ENCODE measurements at regions not wholly inside any gene's neighbourhood (a gene's known extent, or its start where the extent isn't known, plus 50 kb on each side); places are given as distances from the start of the nearest gene placed in this dataset.
"Not testable (repeated sequence)": the region's sequence is repeated elsewhere in the genome, so short reads cannot be mapped to it uniquely, and the experiment has no call there.

GRCh38 chr12:97681612-97682504 is 219.3 kb downstream of the RMST start:
- DNase-seq (ENCODE audit: low read depth in 4 of 6, low spot score in 6 of 6), result no peak
- H3K4me3 ChIP-seq (ENCODE audit: low read depth, low read length), result no peak overlapping the region
- no peaks in the 10 kb centered on the region for H3K36me3 ChIP-seq (ENCODE audit: control insufficient read depth, insufficient read depth, low read length)
- H3K4me1 ChIP-seq (ENCODE audit: control insufficient read depth, insufficient read depth, low read length), result no peaks in the 10 kb centered on the region
- H3K27ac ChIP-seq (ENCODE audit: low read depth, low read length), result no peak overlapping the region
- no peaks in the 10 kb centered on the region for H3K27me3 ChIP-seq (ENCODE audit: control insufficient read depth, insufficient read depth, low read length)
- H3K9me3 ChIP-seq (ENCODE audit: control insufficient read depth, insufficient read depth, low read length), result no peaks in the 10 kb centered on the region
- WGBS (ENCODE audit: insufficient coverage), result 92% methylated on average over 2 of the region's 8 CpGs

GRCh38 chr12:97685360-97685759 is 222.8 kb downstream of the RMST start:
- no peaks in the 10 kb centered on the region for H3K27me3 ChIP-seq (ENCODE audit: control insufficient read depth, insufficient read depth, low read length)

DNA sequence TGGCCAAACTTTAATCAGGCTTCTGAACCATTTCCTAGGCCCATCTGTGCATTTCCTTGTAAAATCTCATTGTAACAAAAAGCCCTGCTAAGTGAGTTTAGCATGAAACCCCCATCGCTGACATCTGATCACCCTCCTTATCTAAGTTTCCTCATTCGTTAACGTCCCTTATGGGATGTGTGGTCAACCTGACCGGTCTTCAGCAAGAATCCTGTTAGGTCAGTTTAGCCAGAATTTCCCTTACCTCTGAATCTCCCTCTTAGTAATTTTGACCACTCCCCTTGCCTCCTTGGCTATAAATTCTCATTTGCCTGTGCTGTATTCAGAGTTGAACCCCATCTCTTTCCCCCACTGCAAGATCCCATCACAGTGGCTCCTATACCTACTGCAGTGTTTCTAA is 239.3 kb downstream of the RMST start:
- Histone ChIP-seq H3K27me3 (ENCODE audit: control insufficient read depth, insufficient read depth, low read length) (no peaks in the 10 kb centered on the region), H3K36me3 (ENCODE audit: control insufficient read depth, insufficient read depth, low read length) (no peaks in the 10 kb centered on the region), H3K27ac (ENCODE audit: low read depth, low read length) (no peak overlapping the region), H3K4me3 (ENCODE audit: low read depth, low read length) (no peak overlapping the region), H3K4me1 (ENCODE audit: control insufficient read depth, insufficient read depth, low read length) (no peaks in the 10 kb centered on the region), H3K9me3 (ENCODE audit: control insufficient read depth, insufficient read depth, low read length) (no peaks in the 10 kb centered on the region)
- WGBS (ENCODE audit: insufficient coverage), result 50% methylated on average over 3 of the region's 4 CpGs
- DNase-seq (ENCODE audit: low read depth in 4 of 6, low spot score in 6 of 6), result no peak

More at GRCh38 chr12:97685360-97685759, 222.8 kb downstream of the RMST start:
- no peaks in the 10 kb centered on the region for H3K4me1 ChIP-seq (ENCODE audit: control insufficient read depth, insufficient read depth, low read length)
- H3K27ac ChIP-seq (ENCODE audit: low read depth, low read length), result no peak overlapping the region
- no peaks in the 10 kb centered on the region for H3K36me3 ChIP-seq (ENCODE audit: control insufficient read depth, insufficient read depth, low read length)
- H3K4me3 ChIP-seq (ENCODE audit: low read depth, low read length), result no peak overlapping the region
- no peak for DNase-seq (ENCODE audit: low read depth in 4 of 6, low spot score in 6 of 6)
- H3K9me3 ChIP-seq (ENCODE audit: control insufficient read depth, insufficient read depth, low read length), result no peaks in the 10 kb centered on the region

DNA sequence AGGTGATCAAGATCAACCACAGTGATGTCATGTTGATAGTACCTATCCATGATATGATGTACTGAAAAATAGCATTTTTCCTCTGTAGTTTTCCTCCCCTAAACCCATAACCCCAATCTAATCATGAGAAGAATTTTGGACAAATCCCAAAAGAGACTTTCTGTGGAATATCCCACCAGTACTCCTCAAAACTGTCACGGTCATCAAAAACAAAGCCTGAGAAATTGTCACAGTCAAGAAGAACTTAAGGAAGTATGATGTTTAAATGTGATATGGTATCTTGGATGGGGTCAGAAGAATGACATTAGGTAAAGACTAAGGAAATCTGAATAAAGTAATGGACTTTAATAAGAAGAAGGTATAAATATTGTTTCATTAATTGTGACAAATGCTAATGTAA is 248.8 kb downstream of the RMST start:
- Histone ChIP-seq H3K4me3 (ENCODE audit: low read depth, low read length) (no peak overlapping the region), H3K27ac (ENCODE audit: low read depth, low read length) (no peak overlapping the region), H3K36me3 (ENCODE audit: control insufficient read depth, insufficient read depth, low read length) (no peaks in the 10 kb centered on the region), H3K9me3 (ENCODE audit: control insufficient read depth, insufficient read depth, low read length) (no peaks in the 10 kb centered on the region), H3K27me3 (ENCODE audit: control insufficient read depth, insufficient read depth, low read length) (no peaks in the 10 kb centered on the region), H3K4me1 (ENCODE audit: control insufficient read depth, insufficient read depth, low read length) (no peaks in the 10 kb centered on the region)
- no peak for DNase-seq (ENCODE audit: low read depth in 4 of 6, low spot score in 6 of 6)
- WGBS (ENCODE audit: insufficient coverage), result no CpG with 5 or more reads among the region's 1 CpG

DNA sequence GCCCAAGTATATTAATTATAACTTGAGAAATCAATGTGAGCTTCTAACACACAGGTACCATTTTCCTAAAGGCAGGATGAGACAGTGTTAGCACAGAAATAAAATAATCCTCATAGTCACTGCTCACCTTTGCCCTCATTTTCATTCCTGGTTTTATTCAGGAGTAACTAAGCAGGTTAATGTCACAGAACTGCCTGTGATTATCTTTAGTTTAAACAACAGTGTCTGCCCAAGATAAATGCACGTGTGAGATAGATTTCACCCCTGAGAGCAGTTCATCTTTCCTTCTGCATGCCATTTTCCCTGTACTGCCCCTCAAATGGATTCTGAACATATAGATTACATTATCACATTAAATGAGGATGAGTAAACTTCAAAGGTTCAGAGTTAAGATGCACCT is 250.7 kb downstream of the RMST start:
- DNase-seq (ENCODE audit: low read depth in 4 of 6, low spot score in 6 of 6), result peak in 1 of 6 donors; percentile 41
- no peaks in the 10 kb centered on the region for H3K4me1 ChIP-seq (ENCODE audit: control insufficient read depth, insufficient read depth, low read length)
- WGBS (ENCODE audit: insufficient coverage), result no CpG with 5 or more reads among the region's 1 CpG
- H3K36me3 ChIP-seq (ENCODE audit: control insufficient read depth, insufficient read depth, low read length), result no peaks in the 10 kb centered on the region
- no peaks in the 10 kb centered on the region for H3K27me3 ChIP-seq (ENCODE audit: control insufficient read depth, insufficient read depth, low read length)
- no peak overlapping the region for H3K27ac ChIP-seq (ENCODE audit: low read depth, low read length)
- H3K4me3 ChIP-seq (ENCODE audit: low read depth, low read length), result no peak overlapping the region
- no peaks in the 10 kb centered on the region for H3K9me3 ChIP-seq (ENCODE audit: control insufficient read depth, insufficient read depth, low read length)

- H3K9me3 ChIP-seq (ENCODE audit: control insufficient read depth, insufficient read depth, low read length), result no peaks in the 10 kb centered on the region
- H3K4me1 ChIP-seq (ENCODE audit: control insufficient read depth, insufficient read depth, low read length), result no peaks in the 10 kb centered on the region
- H3K36me3 ChIP-seq (ENCODE audit: control insufficient read depth, insufficient read depth, low read length), result no peaks in the 10 kb centered on the region
- H3K4me3 ChIP-seq (ENCODE audit: low read depth, low read length), result no peak overlapping the region
- no peak overlapping the region for H3K27ac ChIP-seq (ENCODE audit: low read depth, low read length)
- DNase-seq (ENCODE audit: low read depth in 4 of 6, low spot score in 6 of 6), result no peak
- 100% methylated on average over 1 of the region's 4 CpGs for WGBS (ENCODE audit: insufficient coverage)
- H3K27me3 ChIP-seq (ENCODE audit: control insufficient read depth, insufficient read depth, low read length), result no peaks in the 10 kb centered on the region
Observed at GRCh38 chr12:97714107-97714563, 251.5 kb downstream of the RMST start.

DNA sequence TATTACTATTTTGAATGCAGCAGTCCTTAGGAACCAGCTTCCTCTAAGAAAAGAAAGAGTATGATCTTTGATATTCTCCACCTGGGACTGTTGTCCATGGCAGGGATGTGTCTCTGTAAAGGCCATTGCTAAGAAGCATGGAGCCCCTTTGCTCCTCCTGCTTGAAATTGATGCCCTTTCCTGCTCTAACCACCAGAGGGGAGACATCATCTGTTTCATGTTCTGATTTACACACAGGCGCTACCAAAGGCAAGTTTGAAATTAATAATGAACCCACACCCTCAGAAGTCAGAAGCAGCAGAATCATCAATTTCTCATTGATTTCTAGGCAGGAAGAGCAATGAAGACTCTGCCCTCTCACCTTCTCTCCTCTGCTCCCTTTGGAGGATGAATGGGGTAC is 253.8 kb downstream of the RMST start:
- Histone ChIP-seq H3K4me1 (ENCODE audit: control insufficient read depth, insufficient read depth, low read length) (no peaks in the 10 kb centered on the region), H3K27me3 (ENCODE audit: control insufficient read depth, insufficient read depth, low read length) (no peaks in the 10 kb centered on the region), H3K36me3 (ENCODE audit: control insufficient read depth, insufficient read depth, low read length) (no peaks in the 10 kb centered on the region), H3K4me3 (ENCODE audit: low read depth, low read length) (no peak overlapping the region), H3K27ac (ENCODE audit: low read depth, low read length) (no peak overlapping the region), H3K9me3 (ENCODE audit: control insufficient read depth, insufficient read depth, low read length) (no peaks in the 10 kb centered on the region)
- DNase-seq (ENCODE audit: low read depth in 4 of 6, low spot score in 6 of 6), result no peak
- 86% methylated on average over 1 of the region's 1 CpG for WGBS (ENCODE audit: insufficient coverage)

GRCh38 chr12:97723801-97724200 is 261.2 kb downstream of the RMST start:
- not testable (repeated sequence) for DNase-seq (ENCODE audit: low read depth in 4 of 6, low spot score in 6 of 6); H3K4me1 ChIP-seq (ENCODE audit: control insufficient read depth, insufficient read depth, low read length); H3K4me3 ChIP-seq (ENCODE audit: low read depth, low read length); H3K36me3 ChIP-seq (ENCODE audit: control insufficient read depth, insufficient read depth, low read length); H3K27ac ChIP-seq (ENCODE audit: low read depth, low read length); H3K9me3 ChIP-seq (ENCODE audit: control insufficient read depth, insufficient read depth, low read length); H3K27me3 ChIP-seq (ENCODE audit: control insufficient read depth, insufficient read depth, low read length)
- 94% methylated on average over 21 of the region's 22 CpGs for WGBS (ENCODE audit: insufficient coverage)

GRCh38 chr12:97745406-97746101 is 282.9 kb downstream of the RMST start:
- H3K4me1 ChIP-seq (ENCODE audit: control insufficient read depth, insufficient read depth, low read length), result no peaks in the 10 kb centered on the region
- H3K27me3 ChIP-seq (ENCODE audit: control insufficient read depth, insufficient read depth, low read length), result no peaks in the 10 kb centered on the region
- no CpG with 5 or more reads among the region's 5 CpGs for WGBS (ENCODE audit: insufficient coverage)

DNA sequence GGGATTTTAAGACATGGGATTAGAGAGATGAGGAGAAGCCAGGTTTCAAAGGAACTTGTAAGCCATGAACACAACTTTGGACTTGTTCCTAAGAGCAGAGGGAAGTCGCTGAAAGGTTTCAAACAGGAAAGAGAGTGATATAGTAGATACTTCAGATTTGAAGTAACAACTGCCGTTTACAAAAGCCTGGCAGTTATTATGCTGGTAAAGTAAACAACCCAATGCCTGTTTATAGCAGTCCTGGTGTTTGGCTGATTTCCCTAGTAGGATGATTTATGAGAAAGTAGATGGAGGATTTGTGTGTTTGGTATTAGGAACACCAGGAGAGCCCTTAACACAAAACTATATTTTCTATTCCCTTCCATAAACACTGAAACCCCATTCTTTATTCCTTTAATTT is 285.7 kb downstream of the RMST start:
- no peak overlapping the region for H3K27ac ChIP-seq (ENCODE audit: low read depth, low read length)
- no peaks in the 10 kb centered on the region for H3K9me3 ChIP-seq (ENCODE audit: control insufficient read depth, insufficient read depth, low read length)

More at GRCh38 chr12:97745406-97746101, 282.9 kb downstream of the RMST start:
- DNase-seq (ENCODE audit: low read depth in 4 of 6, low spot score in 6 of 6), result no peak
- H3K9me3 ChIP-seq (ENCODE audit: control insufficient read depth, insufficient read depth, low read length), result no peaks in the 10 kb centered on the region
- H3K36me3 ChIP-seq (ENCODE audit: control insufficient read depth, insufficient read depth, low read length), result no peaks in the 10 kb centered on the region
- no peak overlapping the region for H3K4me3 ChIP-seq (ENCODE audit: low read depth, low read length)
- no peak overlapping the region for H3K27ac ChIP-seq (ENCODE audit: low read depth, low read length)

More for the DNA sequence above, 285.7 kb downstream of the RMST start:
- Histone ChIP-seq H3K4me3 (ENCODE audit: low read depth, low read length) (no peak overlapping the region), H3K4me1 (ENCODE audit: control insufficient read depth, insufficient read depth, low read length) (no peaks in the 10 kb centered on the region), H3K27me3 (ENCODE audit: control insufficient read depth, insufficient read depth, low read length) (no peaks in the 10 kb centered on the region), H3K36me3 (ENCODE audit: control insufficient read depth, insufficient read depth, low read length) (no peaks in the 10 kb centered on the region)
- WGBS (ENCODE audit: insufficient coverage), result 78% methylated on average over 1 of the region's 2 CpGs
- no peak for DNase-seq (ENCODE audit: low read depth in 4 of 6, low spot score in 6 of 6)
